ENCODE measurements at regions not wholly inside any gene's neighbourhood (a gene's known extent, or its start where the extent isn't known, plus 50 kb on each side); places are given as distances from the start of the nearest gene placed in this dataset.

DNA sequence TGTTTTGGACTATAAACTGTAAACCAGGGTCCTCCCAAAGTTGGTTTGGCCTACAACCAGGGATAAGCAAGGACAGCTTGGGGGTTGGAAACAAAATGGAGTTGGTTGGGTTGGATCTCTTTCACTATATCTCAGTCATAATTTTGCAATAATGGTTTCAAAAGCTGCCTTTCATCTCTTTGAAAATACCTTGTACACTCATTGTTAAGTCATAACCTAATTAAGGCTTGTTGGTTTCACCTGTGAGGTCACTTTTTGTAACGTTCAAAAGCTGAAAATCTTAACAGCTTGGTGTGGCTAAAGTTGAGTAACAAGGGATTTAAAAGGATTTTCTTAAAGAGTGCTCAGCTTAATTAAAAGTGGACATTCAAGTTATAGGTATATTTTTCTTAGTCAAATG, 476.1 kb downstream of the IPMK start:
- no peak overlapping the region for H3K4me3 ChIP-seq (replicated peaks in 1 of 3; ENCODE audit: insufficient read depth in 1 of 3, low read depth in 2 of 3, low read length in 3 of 3)
- BruUV-seq (replicated peaks), result no TSS peak
- H3K9me3 ChIP-seq (ENCODE audit: low read length), result peaks cover 6% of the 10 kb centered on the region; the same call in 1 of the 2 replicates
- no peaks in the 10 kb centered on the region for H3K79me2 ChIP-seq (ENCODE audit: insufficient read depth, low read length)
- H3K36me3 ChIP-seq (replicated peaks in 1 of 2; ENCODE audit: control insufficient read depth in 1 of 2, insufficient read depth in 2 of 2, low read length in 2 of 2), result no peaks in the 10 kb centered on the region
- in situ Hi-C loops (cut with HindIII; ENCODE audit: extremely low pct_ligation_motif_present, low pct_unique_long_range_greater_than_20kb), result no loop called here
- H4K20me1 ChIP-seq (ENCODE audit: insufficient read depth, low read length), result no peaks in the 10 kb centered on the region
- no peak overlapping the region for H3K9ac ChIP-seq (ENCODE audit: insufficient read depth, low read depth, low read length)
- H3K4me2 ChIP-seq (ENCODE audit: low read depth, low read length), result no peak overlapping the region
- DNase-seq (ENCODE audit: low spot score), result no peak
- no peak for TF ChIP-seq SRSF1 (optimal IDR thresholded peaks at IDR 0.05; ENCODE audit: low read depth, low read length)
- no peak for TF ChIP-seq SAP130 (CRISPR knock-in tag; IDR thresholded peaks at IDR 0.05; ENCODE audit: low read depth)
- no peak for TF ChIP-seq ZNF3 (CRISPR knock-in tag; IDR thresholded peaks at IDR 0.05)
- no peak for TF ChIP-seq DNMT3B (CRISPR knock-in tag; conservative IDR thresholded peaks at IDR 0.05)
- TF ChIP-seq HNRNPL (IDR thresholded peaks at IDR 0.05; ENCODE audit: low read depth, low read length), result no peak
- TF ChIP-seq MEF2D (CRISPR knock-in tag; IDR thresholded peaks at IDR 0.05), result no peak
- TF ChIP-seq, protein P1, sequence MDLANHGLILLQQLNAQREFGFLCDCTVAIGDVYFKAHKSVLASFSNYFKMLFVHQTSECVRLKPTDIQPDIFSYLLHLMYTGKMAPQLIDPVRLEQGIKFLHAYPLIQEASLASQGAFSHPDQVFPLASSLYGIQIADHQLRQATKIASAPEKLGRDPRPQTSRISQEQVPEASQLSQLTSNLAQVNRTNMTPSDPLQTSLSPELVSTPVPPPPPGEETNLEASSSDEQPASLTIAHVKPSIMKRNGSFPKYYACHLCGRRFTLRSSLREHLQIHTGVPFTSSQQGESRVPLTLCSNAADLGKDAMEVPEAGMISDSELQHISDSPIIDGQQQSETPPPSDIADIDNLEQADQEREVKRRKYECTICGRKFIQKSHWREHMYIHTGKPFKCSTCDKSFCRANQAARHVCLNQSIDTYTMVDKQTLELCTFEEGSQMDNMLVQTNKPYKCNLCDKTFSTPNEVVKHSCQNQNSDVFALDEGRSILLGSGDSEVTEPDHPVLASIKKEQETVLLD (CRISPR knock-in tag; IDR thresholded peaks at IDR 0.05; ENCODE audit: low read depth), result no peak
- no peak for TF ChIP-seq KDM2A (CRISPR knock-in tag; IDR thresholded peaks at IDR 0.05; ENCODE audit: borderline replicate concordance, low read depth)
- no peak for TF ChIP-seq ZMAT3 (CRISPR knock-in tag; conservative IDR thresholded peaks at IDR 0.05)
- no peak for TF ChIP-seq SIN3A (IDR thresholded peaks at IDR 0.05; ENCODE audit: borderline replicate concordance, low read depth, low read length)
- no peak for TF ChIP-seq REPIN1 (CRISPR knock-in tag; IDR thresholded peaks at IDR 0.05; ENCODE audit: borderline replicate concordance, low read depth)
- TF ChIP-seq SNAI1 (CRISPR knock-in tag; IDR thresholded peaks at IDR 0.05; ENCODE audit: borderline replicate concordance), result no peak
- TF ChIP-seq ZNF282 (IDR thresholded peaks at IDR 0.05; ENCODE audit: partially characterized antibody), result no peak
- TF ChIP-seq ZNF101 (CRISPR knock-in tag; IDR thresholded peaks at IDR 0.05; ENCODE audit: borderline replicate concordance, low read depth), result no peak
- no peak for TF ChIP-seq HOXA5 (CRISPR knock-in tag; IDR thresholded peaks at IDR 0.05)
- TF ChIP-seq RFX1 (IDR thresholded peaks at IDR 0.05), result no peak
- TF ChIP-seq ZNF124 (CRISPR knock-in tag; IDR thresholded peaks at IDR 0.05), result no peak
- CTCF ChIA-PET (ENCODE audit: low intra/inter-chr PET ratio, low total read pairs), result no interaction called here
- H3K27me3 ChIP-seq (ENCODE audit: control insufficient read depth in 1 of 2, insufficient read depth in 2 of 2, low read length in 2 of 2), result no peaks in the 10 kb centered on the region
- H3K4me1 ChIP-seq (ENCODE audit: insufficient read depth, low read length), result no peaks in the 10 kb centered on the region
- intact Hi-C loops (cut with micrococcal nuclease; ENCODE audit: unreplicated experiment), result no loop called here
- FAIRE-seq, result no peak
- POLR2A ChIA-PET, result no interaction called here
- no peak overlapping the region for H3K27ac ChIP-seq (ENCODE audit: extremely low read length, insufficient read depth, low read length)
- ATAC-seq, result no peak
- whole genome bisulfite sequencing (ENCODE audit: low lambda C conversion rate), result 0% methylated on average over 1 of the region's 1 CpG
- no peak overlapping the region for H2AFZ ChIP-seq (ENCODE audit: low read length)

All from HepG2 (cell line).